ENCODE measurements at regions not wholly inside any gene's neighbourhood (a gene's known extent, or its start where the extent isn't known, plus 50 kb on each side); places are given as distances from the start of the nearest gene placed in this dataset.
"Not testable (repeated sequence)": the region's sequence is repeated elsewhere in the genome, so short reads cannot be mapped to it uniquely, and the experiment has no call there.

GRCh38 chrX:51179805-51180204 is 152.8 kb upstream of the NUDT10 start:
- TF ChIP-seq CTCF, POLR2A (IDR thresholded peaks at IDR 0.05): not testable (repeated sequence)
